SK-N-SH treated with all-trans-retinoic acid at 6 μM for 48 hours (cell line): ENCODE measurements at regions not wholly inside any gene's neighbourhood (a gene's known extent, or its start where the extent isn't known, plus 50 kb on each side); places are given as distances from the start of the nearest gene placed in this dataset.

ENCODE experiments used
- ATAC-seq: fragments of 200-7000 bp; cut with Tn5 transposase; 3 replicates; pipeline ENCODE4 v1.9.1; 2020; ENCODE audit warnings: mild to moderate bottlenecking, moderate library complexity
- ARNTL ChIP-seq: fragments of 450-650 bp; formaldehyde crosslinking; IDR thresholded peaks from 2 replicates; pipeline ENCODE4 v1.5.0; 2020; ENCODE audit warnings: low read depth, mild to moderate bottlenecking, moderate library complexity, borderline replicate concordance
- BACH2 ChIP-seq: fragments of 250-450 bp; sonication (Bioruptor Pico); IDR thresholded peaks from 2 replicates; pipeline ENCODE4 v1.9.0; 2021; ENCODE audit warnings: mild to moderate bottlenecking, borderline replicate concordance
- CREB5 ChIP-seq: fragments of 250-450 bp; sonication (Bioruptor Pico); IDR thresholded peaks from 2 replicates; pipeline ENCODE4 v1.5.1; 2020; ENCODE audit warnings: low read depth, mild to moderate bottlenecking, moderate library complexity
- ESRRG ChIP-seq: fragments of 250-450 bp; sonication (Bioruptor Pico); IDR thresholded peaks from 2 replicates; pipeline ENCODE4 v1.6.1; 2021; ENCODE audit warnings: mild to moderate bottlenecking
- GLIS3 ChIP-seq: fragments of 250-450 bp; sonication (Bioruptor Pico); IDR thresholded peaks from 2 replicates; pipeline ENCODE4 v1.5.0; 2020; ENCODE audit warnings: mild to moderate bottlenecking, moderate library complexity
- ISL1 ChIP-seq: fragments of 250-450 bp; sonication (Bioruptor Pico); IDR thresholded peaks from 2 replicates; pipeline ENCODE4 v2.1.2; 2022; ENCODE audit warnings: mild to moderate bottlenecking, moderate library complexity
- OSR1 ChIP-seq: fragments of 250-450 bp; sonication (Bioruptor Pico); IDR thresholded peaks from 2 replicates; pipeline ENCODE4 v1.8.0; 2022; ENCODE audit warnings: moderate library complexity, mild to moderate bottlenecking, inconsistent platforms
- PATZ1 ChIP-seq: fragments of 250-450 bp; sonication (Bioruptor Pico); IDR thresholded peaks from 2 replicates; pipeline ENCODE4 v1.8.0; 2020; ENCODE audit warnings: mild to moderate bottlenecking, moderate library complexity, borderline replicate concordance
- PPARA ChIP-seq: fragments of 250-450 bp; sonication (Bioruptor Pico); IDR thresholded peaks from 2 replicates; pipeline ENCODE4 v1.5.0; 2020; ENCODE audit warnings: mild to moderate bottlenecking, borderline replicate concordance
- RARB ChIP-seq: fragments of 250-450 bp; sonication (Bioruptor Pico); IDR thresholded peaks from 2 replicates; pipeline ENCODE4 v1.8.0; 2021; ENCODE audit warnings: mild to moderate bottlenecking, moderate library complexity
- TCF4 ChIP-seq: fragments of 250-450 bp; sonication (Bioruptor Pico); IDR thresholded peaks from 2 replicates; pipeline ENCODE4 v1.8.0; 2021; ENCODE audit warnings: mild to moderate bottlenecking, moderate library complexity, borderline replicate concordance
- TOX ChIP-seq: fragments of 250-450 bp; sonication (Bioruptor Pico); IDR thresholded peaks from 2 replicates; pipeline ENCODE4 v1.8.0; 2021; ENCODE audit warnings: mild to moderate bottlenecking, moderate library complexity, borderline replicate concordance
- TSHZ2 ChIP-seq: fragments of 250-450 bp; sonication (Bioruptor Pico); IDR thresholded peaks from 2 replicates; pipeline ENCODE4 v1.5.0; 2020; ENCODE audit warnings: mild to moderate bottlenecking, moderate library complexity
- ZC3H10 ChIP-seq: fragments of 250-450 bp; sonication (Bioruptor Pico); IDR thresholded peaks from 2 replicates; pipeline ENCODE4 v1.5.1; 2021; ENCODE audit warnings: mild to moderate bottlenecking, moderate library complexity
- ZFP3 ChIP-seq: fragments of 250-450 bp; sonication (Bioruptor Pico); IDR thresholded peaks from 2 replicates; pipeline ENCODE4 v1.5.0; 2020; ENCODE audit warnings: mild to moderate bottlenecking, moderate library complexity
- ZFP30 ChIP-seq: fragments of 450-650 bp; formaldehyde crosslinking; IDR thresholded peaks from 2 replicates; pipeline ENCODE4 v1.5.0; 2022; ENCODE audit warnings: mild to moderate bottlenecking, moderate library complexity
- ZNF70 ChIP-seq: fragments of 450-650 bp; formaldehyde crosslinking; IDR thresholded peaks from 2 replicates; pipeline ENCODE4 v1.5.0; 2020; ENCODE audit warnings: mild to moderate bottlenecking, moderate library complexity
- ZNF8 ChIP-seq: fragments of 450-650 bp; formaldehyde crosslinking; IDR thresholded peaks from 2 replicates; pipeline ENCODE4 v1.5.0; 2020; ENCODE audit warnings: mild to moderate bottlenecking, moderate library complexity

- ATAC-seq = no peak
- TF ChIP-seq ZNF70 (CRISPR knock-in tag) (no peak), ZFP3 (no peak), TOX (no peak), ZNF8 (no peak), PPARA (CRISPR knock-in tag) (no peak), BACH2 (CRISPR knock-in tag) (no peak), PATZ1 (no peak)
Observed at GRCh38 chr13:84686973-84687372, 804.7 kb upstream of the SLITRK1 start.

GRCh38 chr13:84686458-84686857, 804.2 kb upstream of the SLITRK1 start:
- no peak for ATAC-seq
- TF ChIP-seq OSR1 (CRISPR knock-in tag) (no peak), CREB5 (CRISPR knock-in tag) (no peak), TSHZ2 (CRISPR knock-in tag) (no peak)
- TF ChIP-seq, all 23 proteins: peak for 0

GRCh38 chr13:84684804-84685203, 802.5 kb upstream of the SLITRK1 start:
- ATAC-seq = no peak
- TF ChIP-seq ISL1 (CRISPR knock-in tag) (no peak), ZNF8 (no peak), TSHZ2 (CRISPR knock-in tag) (no peak), TOX (no peak)

GRCh38 chr13:84684048-84684662, 801.9 kb upstream of the SLITRK1 start:
- no peak for ATAC-seq
- TF ChIP-seq ZFP3 (no peak), ESRRG (CRISPR knock-in tag) (no peak), GLIS3 (CRISPR knock-in tag) (no peak), ZC3H10 (CRISPR knock-in tag) (no peak), ZFP30 (CRISPR knock-in tag) (no peak)

GRCh38 chr13:84683448-84683847, 801.2 kb upstream of the SLITRK1 start:
- no peak for ATAC-seq
- no peak for TF ChIP-seq TSHZ2 (CRISPR knock-in tag)
- TF ChIP-seq BACH2 (CRISPR knock-in tag) = no peak
- TF ChIP-seq ZNF8 = no peak
- TF ChIP-seq RARB = no peak
- no peak for TF ChIP-seq OSR1 (CRISPR knock-in tag)
- TF ChIP-seq GLIS3 (CRISPR knock-in tag) = no peak
- no peak for TF ChIP-seq ZNF70 (CRISPR knock-in tag)
- TF ChIP-seq ARNTL (CRISPR knock-in tag) = no peak
- no peak for TF ChIP-seq ZFP3
- no peak for TF ChIP-seq TCF4 (CRISPR knock-in tag)
- no peak for TF ChIP-seq PPARA (CRISPR knock-in tag)
- TF ChIP-seq TOX = no peak
- no peak for TF ChIP-seq ISL1 (CRISPR knock-in tag)
- no peak for TF ChIP-seq PATZ1
